Neural progenitor cell (in vitro differentiated cells): ENCODE measurements at regions not wholly inside any gene's neighbourhood (a gene's known extent, or its start where the extent isn't known, plus 50 kb on each side); places are given as distances from the start of the nearest gene placed in this dataset.

ENCODE experiments used
- CTCF ChIP-seq: fragments of 200-600 bp; sonication (generic); IDR thresholded peaks from 2 replicates; pipeline ENCODE4 v1.5.1; 2017; ENCODE audit warnings: antibody characterized with exemption, mild to moderate bottlenecking
- EZH2 ChIP-seq: fragments of 200-600 bp; sonication (generic); IDR thresholded peaks from 2 replicates; pipeline ENCODE4 v1.6.1; 2017; ENCODE audit warnings: antibody characterized with exemption, mild to moderate bottlenecking, moderate library complexity
- EZH2phosphoT487 ChIP-seq: fragments of 200-600 bp; sonication (generic); IDR thresholded peaks from 2 replicates; pipeline ENCODE4 v1.6.1; 2017; ENCODE audit warnings: antibody characterized with exemption

- no peak for TF ChIP-seq EZH2phosphoT487
- TF ChIP-seq CTCF, result no peak
- TF ChIP-seq EZH2, result no peak
Measured at GRCh38 chr4:46549125-46549524, 159.2 kb upstream of the GABRA2 start.
